ENCODE measurements at regions not wholly inside any gene's neighbourhood (a gene's known extent, or its start where the extent isn't known, plus 50 kb on each side); places are given as distances from the start of the nearest gene placed in this dataset.
"Not testable (repeated sequence)": the region's sequence is repeated elsewhere in the genome, so short reads cannot be mapped to it uniquely, and the experiment has no call there.

GRCh38 chr5:23411994-23412393 is 95.4 kb upstream of the PRDM9 start:
- Histone ChIP-seq H3K27ac (no peak overlapping the region), H3K9ac (ENCODE audit: low read depth in 2 of 2, low read length in 2 of 2) (no peak overlapping the region), H3K4me1 (no peaks in the 10 kb centered on the region), H3K36me3 (no peaks in the 10 kb centered on the region), H3K27me3 (no peaks in the 10 kb centered on the region), H3K4me3 (no peak overlapping the region), H3K9me3 (no peaks in the 10 kb centered on the region)
- intact Hi-C loops (cut with DNase I), result no loop called here
- no peak for TF ChIP-seq CTCF (IDR thresholded peaks at IDR 0.05)
- no peak for DNase-seq

GRCh38 chr5:23411200-23411599 is 96.2 kb upstream of the PRDM9 start:
- H3K9ac ChIP-seq (ENCODE audit: low read depth in 2 of 2, low read length in 2 of 2), result no peak overlapping the region
- DNase-seq, result no peak
- H3K4me1 ChIP-seq, result no peaks in the 10 kb centered on the region
- no peak overlapping the region for H3K27ac ChIP-seq
- H3K36me3 ChIP-seq, result no peaks in the 10 kb centered on the region
- no peak overlapping the region for H3K4me3 ChIP-seq
- no peak for TF ChIP-seq CTCF (IDR thresholded peaks at IDR 0.05)
- no peaks in the 10 kb centered on the region for H3K9me3 ChIP-seq
- intact Hi-C loops (cut with DNase I), result no loop called here
- no peaks in the 10 kb centered on the region for H3K27me3 ChIP-seq

- H3K4me1 ChIP-seq; H3K36me3 ChIP-seq; H3K27me3 ChIP-seq; H3K9ac ChIP-seq (ENCODE audit: low read depth in 2 of 2, low read length in 2 of 2); H3K4me3 ChIP-seq; DNase-seq; intact Hi-C loops (cut with DNase I); H3K9me3 ChIP-seq; H3K27ac ChIP-seq: not testable (repeated sequence)
Measured at GRCh38 chr5:23410775-23411174, 96.6 kb upstream of the PRDM9 start.

- no peaks in the 10 kb centered on the region for H3K27me3 ChIP-seq
- no peak overlapping the region for H3K27ac ChIP-seq
- H3K4me3 ChIP-seq, result no peak overlapping the region
- H3K36me3 ChIP-seq, result no peaks in the 10 kb centered on the region
- no peaks in the 10 kb centered on the region for H3K9me3 ChIP-seq
- H3K9ac ChIP-seq (ENCODE audit: low read depth in 2 of 2, low read length in 2 of 2), result no peak overlapping the region
- TF ChIP-seq CTCF (IDR thresholded peaks at IDR 0.05), result no peak
- DNase-seq, result no peak
- no peaks in the 10 kb centered on the region for H3K4me1 ChIP-seq
- intact Hi-C loops (cut with DNase I), result no loop called here
Measured at GRCh38 chr5:23405316-23406068, 101.9 kb upstream of the PRDM9 start.

GRCh38 chr5:23402585-23402984 is 104.8 kb upstream of the PRDM9 start:
- Histone ChIP-seq H3K4me1 (no peaks in the 10 kb centered on the region), H3K9me3 (no peaks in the 10 kb centered on the region), H3K4me3 (no peak overlapping the region), H3K9ac (ENCODE audit: low read depth in 2 of 2, low read length in 2 of 2) (no peak overlapping the region), H3K27me3 (no peaks in the 10 kb centered on the region), H3K36me3 (no peaks in the 10 kb centered on the region), H3K27ac (no peak overlapping the region)
- intact Hi-C loops (cut with DNase I), result no loop called here
- DNase-seq, result no peak
- TF ChIP-seq CTCF (IDR thresholded peaks at IDR 0.05), result no peak

GRCh38 chr5:23400951-23401350 is 106.5 kb upstream of the PRDM9 start:
- Histone ChIP-seq H3K36me3 (no peaks in the 10 kb centered on the region), H3K4me3 (no peak overlapping the region), H3K27ac (no peak overlapping the region), H3K4me1 (no peaks in the 10 kb centered on the region), H3K9me3 (no peaks in the 10 kb centered on the region), H3K27me3 (no peaks in the 10 kb centered on the region), H3K9ac (ENCODE audit: low read depth in 2 of 2, low read length in 2 of 2) (no peak overlapping the region)
- DNase-seq, result no peak
- intact Hi-C loops (cut with DNase I), result no loop called here
- no peak for TF ChIP-seq CTCF (IDR thresholded peaks at IDR 0.05)

All from colonic mucosa (tissue), 4 donors.